GM18511 (cell line): ENCODE measurements at regions not wholly inside any gene's neighbourhood (a gene's known extent, or its start where the extent isn't known, plus 50 kb on each side); places are given as distances from the start of the nearest gene placed in this dataset.

Experiments
- ATAC-seq: cut with Tn5 transposase; IDR thresholded peaks from one replicate; pipeline ENCODE4 v1.9.1; 2021; ENCODE audit warnings: mild to moderate bottlenecking, moderate library complexity; ENCODE audit not compliant: unreplicated experiment

DNA sequence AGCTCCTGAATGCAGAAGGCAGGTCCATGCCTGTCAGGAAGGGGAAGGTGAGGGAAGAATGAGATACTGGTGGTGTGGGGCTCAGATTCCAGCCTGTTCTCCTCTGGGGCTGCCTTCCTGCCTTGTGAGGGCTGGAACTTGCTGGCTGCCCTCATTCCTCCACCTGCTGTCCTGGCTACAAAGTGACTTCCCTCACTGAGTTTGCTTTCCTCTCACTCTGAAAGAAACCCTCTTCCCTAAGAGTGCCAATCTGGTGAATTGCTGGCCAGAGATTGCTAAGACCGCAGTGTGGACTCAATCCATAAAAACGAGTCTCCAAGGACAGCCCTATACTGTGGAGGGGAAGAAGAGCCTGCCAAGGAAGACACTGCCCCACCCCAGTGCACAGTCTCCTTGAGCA, 664.4 kb upstream of the HS6ST1 start:
- ATAC-seq = no peak

DNA sequence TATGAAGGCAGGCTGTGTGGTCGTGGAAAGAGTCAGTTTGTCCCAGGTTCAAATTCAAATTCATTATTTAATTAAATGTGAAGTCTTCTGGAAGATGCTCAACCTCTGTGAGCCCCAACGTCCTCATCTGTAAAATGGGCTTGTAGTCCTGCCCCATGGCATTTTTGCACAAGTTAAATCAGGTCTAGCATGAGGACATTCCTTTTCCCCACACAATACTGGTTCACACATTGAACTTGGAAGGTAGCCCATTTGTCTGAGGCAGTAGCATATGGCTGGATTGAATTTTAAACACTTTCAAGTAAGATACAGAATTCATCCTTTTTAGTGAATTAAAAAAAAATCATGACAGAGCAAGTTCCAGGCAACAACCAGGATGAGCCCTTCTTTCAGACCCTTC, 665.4 kb upstream of the HS6ST1 start:
- no peak for ATAC-seq

DNA sequence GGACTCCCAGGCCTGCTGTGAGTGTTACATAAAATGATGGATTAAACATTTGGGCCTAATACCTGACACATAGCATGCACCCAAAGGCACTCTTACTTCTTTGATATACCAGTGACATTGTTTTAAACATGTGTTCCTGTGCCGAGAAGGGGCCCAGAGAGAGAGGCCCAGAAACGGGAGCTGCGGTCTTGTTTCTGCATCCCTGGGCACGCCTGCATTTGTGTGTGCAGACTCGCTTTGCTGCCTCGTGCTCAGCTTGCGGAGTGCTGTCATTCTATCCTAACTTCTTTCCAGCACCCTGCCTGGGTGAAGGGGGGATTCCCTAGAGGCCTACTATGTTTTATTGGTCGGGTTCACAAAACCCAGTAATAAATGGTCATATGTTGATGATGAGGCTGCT, 666.2 kb upstream of the HS6ST1 start:
- ATAC-seq = no peak

DNA sequence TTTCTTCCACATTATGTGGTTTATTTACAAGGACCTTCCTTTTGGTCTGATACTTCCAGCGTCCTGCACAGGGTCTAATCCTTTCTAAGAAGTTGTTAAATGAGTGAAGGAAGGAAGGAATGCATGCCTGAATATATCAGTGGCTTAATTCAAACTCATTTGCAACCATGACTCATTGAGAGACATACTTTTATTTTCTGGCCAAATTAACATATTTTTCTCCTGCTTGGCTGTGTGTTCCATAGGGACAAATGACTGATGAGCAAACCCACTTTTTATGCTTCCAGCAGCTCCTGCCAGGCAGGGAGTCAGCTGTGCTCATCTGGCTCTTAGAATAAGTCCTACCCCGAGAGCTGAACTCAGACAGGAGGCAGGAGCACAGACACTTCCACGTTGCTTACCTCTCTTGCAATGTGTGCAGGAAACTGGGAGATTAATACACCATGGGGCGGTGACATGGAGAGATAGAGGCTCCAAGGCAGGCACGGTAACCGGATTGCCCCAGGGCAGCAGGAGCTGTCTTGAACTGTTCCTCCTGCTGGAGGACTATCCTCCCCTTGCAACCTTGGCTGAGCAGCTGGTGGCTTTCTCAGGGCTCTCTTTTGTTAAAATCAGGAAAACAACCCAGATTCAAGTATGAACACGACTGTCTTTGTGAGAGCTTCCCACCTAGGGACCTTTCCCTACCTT, 667.5 kb upstream of the HS6ST1 start:
- ATAC-seq = no peak

DNA sequence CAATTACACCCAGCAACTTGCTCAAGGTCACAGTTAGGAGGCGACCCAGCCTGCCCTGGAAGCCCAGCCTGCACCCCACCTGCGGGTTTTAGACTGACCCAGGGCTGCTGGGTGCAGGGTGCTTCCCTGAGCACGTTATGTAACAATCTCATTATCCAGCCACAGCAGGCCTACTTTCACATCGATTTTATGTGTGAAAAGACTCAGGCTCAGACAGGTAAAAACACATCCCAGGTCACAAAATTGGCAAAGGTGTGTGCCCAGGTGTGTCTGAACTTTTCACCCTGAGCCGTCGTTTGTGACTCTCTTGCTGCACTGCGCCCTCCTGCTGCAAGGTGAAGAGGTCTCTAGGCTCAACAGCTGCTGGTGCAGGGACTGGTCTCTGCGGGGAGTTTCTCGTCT, 668.2 kb upstream of the HS6ST1 start:
- ATAC-seq = no peak

DNA sequence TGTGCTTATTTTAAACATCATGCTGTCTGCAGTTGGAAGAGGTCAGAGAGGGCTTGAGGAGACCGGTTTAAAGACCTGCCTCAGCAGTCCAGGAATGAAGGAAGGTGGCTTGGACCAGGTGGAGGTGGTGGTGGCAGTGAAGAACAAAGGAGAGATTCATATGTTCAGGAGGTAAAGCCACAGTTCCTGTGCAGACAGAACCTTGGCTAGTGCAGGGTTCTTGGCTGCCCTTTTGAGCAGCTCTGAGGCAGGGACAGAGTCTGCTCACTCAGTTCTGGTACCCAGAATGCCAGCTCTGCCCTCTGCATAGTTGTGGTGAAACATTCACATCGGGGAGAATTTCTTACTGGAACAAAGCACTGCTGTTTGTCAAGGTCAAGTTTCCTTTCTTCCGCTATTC, 669.7 kb upstream of the HS6ST1 start:
- no peak for ATAC-seq

DNA sequence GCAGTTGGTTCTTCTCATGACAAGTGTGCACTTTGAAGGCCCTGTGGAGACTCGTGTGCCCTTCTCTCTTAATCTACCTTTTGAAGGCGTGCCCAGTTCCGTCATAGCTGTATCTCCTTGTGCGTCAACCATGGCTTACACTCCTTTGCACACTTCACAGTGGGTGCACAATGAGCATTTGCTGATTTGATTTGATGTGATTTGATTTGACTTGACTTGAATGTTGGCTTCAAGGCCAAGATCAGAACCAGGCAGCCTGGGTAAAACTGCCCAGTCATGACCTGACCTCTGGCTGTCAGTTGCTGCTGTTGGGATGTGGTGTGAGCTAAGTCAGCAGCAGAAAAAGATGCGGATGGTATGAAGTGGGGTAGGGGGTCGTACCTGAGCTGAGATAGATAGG, 670.3 kb upstream of the HS6ST1 start:
- ATAC-seq = no peak

DNA sequence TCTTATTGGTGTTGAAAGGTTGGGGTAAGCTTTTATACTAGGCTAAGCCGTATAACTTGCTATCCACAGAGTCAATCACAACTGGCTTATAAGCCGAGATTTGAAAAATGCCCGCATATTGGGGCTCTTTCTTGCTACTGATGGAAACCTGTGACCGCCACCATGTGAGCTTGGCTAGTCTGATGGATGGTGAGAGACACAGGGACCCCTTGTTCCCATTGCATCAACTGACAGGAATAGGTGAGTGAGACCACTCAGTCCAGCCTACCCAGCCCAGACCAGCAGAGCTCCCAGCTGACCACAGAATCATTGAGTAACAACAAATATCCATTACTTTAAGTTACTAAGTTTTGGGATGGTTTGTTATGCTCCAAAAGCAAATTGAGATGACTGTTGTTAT, 676.4 kb upstream of the HS6ST1 start:
- no peak for ATAC-seq

DNA sequence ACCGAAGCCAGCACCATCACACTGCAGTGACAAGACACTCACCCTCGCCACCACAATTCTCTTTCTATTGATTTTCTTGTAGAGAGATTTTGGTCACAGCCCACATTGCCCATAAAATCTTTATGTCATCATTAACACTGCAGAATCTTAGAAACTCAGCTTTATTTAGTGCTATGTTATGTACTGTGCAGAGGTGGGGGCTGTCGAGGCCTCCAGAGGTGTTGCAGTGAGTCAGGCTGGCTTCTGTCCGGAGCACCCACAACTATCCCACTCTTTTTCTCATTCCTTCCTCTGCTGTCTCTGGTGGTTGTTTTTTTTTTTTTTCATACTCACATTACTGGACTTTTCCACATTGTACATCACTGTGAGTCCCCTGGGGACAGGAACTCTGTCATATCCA, 677.4 kb upstream of the HS6ST1 start:
- ATAC-seq = no peak

DNA sequence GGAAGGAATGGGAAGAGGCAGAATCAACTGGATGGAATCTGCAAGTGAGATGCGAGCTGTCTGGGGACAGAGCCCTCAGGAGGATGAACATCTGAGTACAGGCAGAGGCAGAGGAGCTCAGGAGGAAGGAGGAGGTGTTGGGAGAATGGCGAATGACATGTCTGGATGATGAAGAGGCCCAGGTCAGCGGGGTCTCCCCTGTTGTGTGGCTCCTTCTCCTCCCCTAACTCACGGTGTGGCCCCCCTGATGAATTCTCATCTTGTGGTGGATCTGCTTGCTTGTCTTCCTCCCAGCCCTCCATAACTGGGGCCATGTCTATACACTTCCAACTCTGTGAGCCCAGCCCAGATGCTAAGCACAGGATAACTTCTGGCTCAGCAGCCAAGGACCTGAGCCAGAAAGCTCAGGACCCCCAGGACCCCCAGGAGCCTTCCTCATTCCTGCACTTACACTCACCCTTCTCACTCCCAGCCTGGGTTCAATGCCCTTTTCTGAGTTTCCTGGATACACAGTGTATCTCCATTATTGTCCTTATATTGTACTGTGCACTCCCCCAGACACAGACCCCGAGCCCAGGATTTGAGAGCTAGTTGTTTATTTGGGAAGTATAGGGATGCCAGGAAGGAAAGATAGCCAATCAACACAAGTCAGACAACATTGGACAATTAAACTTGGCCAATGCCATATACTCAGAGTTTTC, 678.6 kb upstream of the HS6ST1 start:
- ATAC-seq = no peak

DNA sequence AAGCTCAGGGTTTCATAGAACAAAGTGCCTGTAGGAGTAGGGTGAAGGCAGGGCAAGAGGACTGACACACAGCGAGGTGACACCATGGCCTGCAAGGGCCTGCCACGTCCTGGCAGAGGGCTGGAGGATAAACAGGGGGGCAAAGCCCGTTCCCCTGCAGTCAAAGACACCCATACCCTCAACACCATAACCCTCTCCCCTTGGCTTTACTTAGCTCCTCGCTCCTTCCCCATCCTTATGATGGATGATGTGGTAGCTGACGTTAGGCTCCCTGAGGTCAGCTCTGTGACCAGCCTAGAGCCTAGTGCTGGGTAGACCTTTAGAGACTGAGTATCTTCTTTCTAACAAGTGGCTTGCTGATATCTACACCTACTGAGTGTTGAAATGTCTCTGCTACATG, 683.3 kb upstream of the HS6ST1 start:
- no peak for ATAC-seq

DNA sequence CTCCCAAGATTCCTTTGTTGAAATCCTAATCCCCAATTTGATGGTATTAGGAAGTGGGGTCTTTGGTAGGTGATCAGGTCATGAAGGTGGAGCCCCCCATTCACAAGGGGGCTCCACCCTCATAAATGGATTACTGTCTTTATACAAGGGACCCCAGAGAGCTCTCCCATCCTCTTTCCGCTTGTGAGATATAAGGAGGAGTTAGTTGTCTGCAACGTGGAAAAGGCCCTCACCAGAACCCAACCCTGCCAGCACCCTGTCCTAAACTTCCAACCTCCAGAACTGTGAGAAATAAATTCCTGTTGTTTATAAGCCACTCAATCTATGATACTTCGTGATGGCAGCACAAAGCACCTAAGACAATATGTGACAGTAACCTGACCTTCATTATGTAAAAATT, 684.1 kb upstream of the HS6ST1 start:
- no peak for ATAC-seq

DNA sequence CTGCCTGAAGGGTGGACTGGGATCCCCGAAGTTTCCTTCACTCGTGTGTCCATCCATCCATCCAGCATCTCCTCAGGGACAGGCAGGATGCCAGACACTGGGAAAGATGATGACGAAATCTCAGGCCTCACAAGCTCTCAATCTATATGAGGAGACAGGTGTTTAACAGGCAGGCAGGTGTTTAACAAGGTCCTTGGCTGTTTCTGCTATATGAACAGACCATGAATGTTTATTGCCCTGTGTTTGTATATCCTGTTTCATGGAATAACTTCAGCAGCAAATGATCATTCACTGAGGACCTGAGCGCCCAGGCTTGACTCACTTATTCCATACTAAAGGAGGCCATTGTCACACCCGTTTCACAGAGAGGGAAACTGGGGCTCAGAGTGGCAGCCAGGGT, 685.8 kb upstream of the HS6ST1 start:
- ATAC-seq = no peak

DNA sequence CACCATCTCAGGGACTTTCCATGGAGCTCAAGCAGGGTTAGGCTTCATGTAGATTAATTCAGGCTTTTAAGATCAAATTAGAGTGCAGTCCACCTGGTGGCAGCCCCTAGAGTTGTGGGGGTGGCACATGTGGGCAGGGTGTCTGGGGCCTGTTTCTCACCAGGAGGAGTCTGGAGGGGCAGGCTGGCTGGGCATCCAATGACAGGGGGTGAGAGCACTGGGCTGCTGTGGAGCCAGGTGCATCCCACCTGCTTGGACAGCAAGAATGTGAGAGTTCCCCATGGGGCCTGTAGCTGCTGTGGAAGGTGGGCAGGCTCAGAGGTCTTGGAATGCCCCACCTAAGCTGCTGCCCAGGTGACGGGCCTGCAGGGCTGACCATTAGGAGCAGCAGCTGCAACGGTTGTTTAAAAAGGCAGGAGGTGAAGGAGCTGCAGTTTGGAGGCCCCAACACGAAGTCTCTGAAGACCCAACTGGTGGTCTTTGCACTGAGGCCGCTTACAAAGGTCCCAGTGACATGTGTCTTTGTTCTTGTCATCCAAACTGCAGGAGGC, 686.3 kb upstream of the HS6ST1 start:
- ATAC-seq = no peak

DNA sequence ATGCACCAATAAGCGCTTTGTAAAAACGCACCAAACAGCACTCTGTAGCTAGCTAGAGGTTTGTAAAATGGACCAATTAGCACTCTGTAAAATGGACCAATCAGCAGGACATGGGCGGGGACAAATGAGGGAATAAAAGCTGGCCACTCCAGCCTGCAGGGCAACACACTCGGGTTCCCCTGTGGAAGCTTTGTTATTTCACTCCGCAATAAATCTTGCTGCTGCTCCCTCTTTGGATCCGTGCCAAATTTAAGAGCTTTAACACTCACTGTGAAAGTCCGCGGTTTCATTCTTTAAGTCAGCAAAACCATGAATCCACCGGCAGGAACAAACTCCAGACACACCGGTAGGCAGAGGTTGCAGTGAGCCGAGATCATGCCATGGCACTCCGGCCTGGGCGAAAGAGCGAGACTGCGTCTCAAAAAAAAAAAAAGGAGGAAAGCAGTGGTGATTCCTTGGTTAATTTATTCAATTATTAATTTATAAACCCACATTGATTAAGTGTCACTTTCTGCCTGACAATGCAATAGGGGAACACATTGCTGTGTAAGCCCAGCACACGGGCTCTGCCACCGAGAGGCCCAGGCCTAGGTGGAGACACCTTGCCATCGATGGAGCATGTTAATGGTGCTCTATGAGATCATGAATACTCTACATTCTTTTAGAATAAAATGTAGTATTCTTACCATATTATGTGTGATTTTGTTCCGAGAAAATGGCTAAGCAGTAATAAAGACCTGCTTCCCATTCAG, 687.6 kb upstream of the HS6ST1 start:
- no peak for ATAC-seq

DNA sequence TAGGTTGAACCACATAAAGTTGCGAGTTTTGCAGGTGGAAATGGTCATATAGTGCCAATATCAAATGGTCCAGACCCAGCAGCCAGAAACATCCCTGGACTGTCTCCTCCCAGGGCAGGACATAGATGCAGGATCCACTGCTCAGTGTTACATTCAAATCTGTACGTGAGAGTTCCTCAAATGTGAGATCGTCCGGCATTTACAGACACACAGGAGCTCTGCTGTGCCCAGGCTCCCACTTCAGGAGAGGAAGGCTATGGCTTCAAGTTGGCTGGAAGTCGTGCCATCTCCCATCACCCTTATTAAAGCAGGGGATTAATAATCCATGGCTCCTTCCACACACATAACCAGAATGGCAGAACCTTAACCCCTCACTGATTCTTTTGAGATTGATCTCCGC, 688.2 kb upstream of the HS6ST1 start:
- ATAC-seq = no peak

DNA sequence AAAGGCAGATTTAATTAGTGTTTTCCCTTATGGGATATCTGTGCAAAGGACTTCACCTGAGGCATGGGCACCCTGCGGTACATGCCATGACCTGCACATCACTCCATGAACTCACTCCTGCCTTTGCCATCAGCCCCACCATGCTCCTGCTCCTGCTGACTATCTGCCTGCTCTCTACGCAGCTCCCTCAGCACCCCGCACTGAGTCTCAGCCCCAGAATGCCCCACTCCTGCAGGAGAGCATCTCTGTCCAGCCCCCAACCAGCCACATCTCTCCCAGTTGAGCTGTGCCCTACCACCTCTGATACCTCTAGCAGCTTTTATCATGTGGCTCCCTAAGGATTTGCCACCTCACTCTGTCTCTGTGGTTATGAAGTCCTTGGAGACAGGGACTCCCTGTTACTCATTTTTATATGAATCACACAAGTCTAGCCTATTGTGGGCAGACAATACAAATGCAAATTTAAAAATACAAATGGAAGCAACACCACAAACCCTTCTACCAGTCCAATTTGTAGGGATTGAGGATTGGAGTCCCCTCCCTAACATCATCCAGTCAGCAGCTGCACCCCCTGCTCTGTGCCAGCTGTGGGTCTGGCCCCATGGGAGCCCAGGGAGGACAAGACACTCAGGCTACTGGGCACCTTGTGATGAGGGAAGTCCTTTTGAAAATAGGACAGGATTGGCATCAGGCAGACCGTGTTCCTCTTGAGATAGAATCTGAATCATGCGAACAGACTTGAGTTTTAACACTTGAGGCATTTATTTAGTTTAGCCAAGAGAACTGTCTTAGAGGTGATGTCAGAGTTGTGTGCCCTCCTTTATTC, 689.6 kb upstream of the HS6ST1 start:
- ATAC-seq = no peak

DNA sequence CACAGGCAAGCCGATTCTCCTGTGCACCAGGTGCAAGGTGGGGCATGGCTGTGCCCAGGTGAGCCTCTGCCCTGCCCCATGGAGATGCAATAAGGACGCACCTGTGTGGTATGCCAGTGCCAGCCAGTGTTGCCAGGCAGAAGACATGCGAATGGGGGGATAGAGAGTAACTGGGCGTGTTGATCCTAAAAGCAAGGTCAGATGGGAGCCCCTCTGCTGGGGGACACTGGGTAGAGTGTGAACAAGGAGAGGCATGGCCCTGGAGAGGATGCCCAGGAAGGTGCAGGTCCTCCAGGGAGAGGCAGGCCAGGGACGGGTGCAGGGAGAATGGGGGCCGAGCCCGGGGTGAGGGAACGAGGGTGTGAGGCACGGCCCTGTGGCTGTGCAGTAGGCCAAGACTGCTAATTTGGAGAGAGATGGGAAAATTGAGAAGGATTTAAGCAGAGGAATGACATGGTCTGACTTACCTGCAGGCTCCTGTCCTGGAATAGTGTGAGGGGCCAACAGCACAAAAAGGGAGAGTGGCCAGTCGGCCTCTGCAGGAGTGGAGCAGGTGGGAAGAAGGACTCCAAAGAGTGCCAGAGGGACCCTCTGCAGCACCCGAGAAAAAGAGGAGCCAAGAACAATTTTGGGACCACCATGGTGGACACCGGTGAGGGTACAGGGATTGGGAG, 690.4 kb upstream of the HS6ST1 start:
- no peak for ATAC-seq

DNA sequence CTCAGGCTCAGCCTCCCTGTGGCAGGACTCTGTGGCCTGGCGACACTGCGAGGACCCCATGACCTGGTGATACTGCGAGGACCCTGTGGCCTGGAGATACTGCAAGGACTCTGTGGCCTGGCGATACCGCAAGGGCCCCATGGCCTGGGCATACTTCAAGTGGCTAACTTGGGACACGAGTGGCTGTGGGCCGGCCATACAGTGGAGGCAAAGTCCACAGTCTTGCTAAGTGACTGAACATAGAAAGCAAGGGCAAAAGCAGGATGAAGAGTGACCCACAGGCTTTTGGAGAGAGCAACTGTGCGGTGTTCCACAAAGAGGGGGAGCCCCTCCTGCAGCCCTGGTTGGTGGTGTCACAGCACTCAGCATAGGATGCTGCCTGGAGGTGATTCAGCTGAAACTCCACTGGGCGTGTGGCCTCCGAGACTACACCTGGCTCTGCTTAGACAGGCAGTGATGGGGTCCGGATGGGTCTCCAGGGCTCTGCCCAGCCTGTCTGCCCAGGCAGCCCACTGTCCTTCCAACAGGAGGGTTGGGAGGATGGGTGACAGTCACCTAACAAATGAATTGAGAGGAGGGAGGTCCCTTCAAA, 691.0 kb upstream of the HS6ST1 start:
- no peak for ATAC-seq

DNA sequence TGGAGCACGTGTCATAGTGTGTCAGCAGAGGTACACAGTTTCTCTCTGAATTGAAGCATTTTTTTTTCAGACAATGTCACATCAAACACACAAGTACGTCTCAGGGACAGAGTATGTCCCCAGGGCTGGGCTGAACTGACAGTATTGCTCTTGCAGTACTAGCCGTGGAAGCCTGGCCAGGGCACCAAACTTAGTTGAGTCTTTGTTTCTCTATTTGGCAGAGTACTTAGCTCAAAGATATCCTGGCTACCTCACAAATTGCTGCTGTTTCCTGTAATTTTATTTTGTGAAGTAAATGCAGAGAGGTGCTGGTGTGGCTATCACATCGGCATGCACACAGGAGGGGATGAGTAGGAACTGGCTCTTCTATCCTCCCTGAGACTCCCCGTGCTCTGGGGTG, 691.6 kb upstream of the HS6ST1 start:
- no peak for ATAC-seq
